HG02642 (cell line): ENCODE measurements at regions not wholly inside any gene's neighbourhood (a gene's known extent, or its start where the extent isn't known, plus 50 kb on each side); places are given as distances from the start of the nearest gene placed in this dataset.

ENCODE experiments used
- ATAC-seq: cut with Tn5 transposase; IDR thresholded peaks from one replicate; pipeline ENCODE4 v1.9.1; 2021; ENCODE audit warnings: mild to moderate bottlenecking; ENCODE audit not compliant: unreplicated experiment, poor library complexity

DNA sequence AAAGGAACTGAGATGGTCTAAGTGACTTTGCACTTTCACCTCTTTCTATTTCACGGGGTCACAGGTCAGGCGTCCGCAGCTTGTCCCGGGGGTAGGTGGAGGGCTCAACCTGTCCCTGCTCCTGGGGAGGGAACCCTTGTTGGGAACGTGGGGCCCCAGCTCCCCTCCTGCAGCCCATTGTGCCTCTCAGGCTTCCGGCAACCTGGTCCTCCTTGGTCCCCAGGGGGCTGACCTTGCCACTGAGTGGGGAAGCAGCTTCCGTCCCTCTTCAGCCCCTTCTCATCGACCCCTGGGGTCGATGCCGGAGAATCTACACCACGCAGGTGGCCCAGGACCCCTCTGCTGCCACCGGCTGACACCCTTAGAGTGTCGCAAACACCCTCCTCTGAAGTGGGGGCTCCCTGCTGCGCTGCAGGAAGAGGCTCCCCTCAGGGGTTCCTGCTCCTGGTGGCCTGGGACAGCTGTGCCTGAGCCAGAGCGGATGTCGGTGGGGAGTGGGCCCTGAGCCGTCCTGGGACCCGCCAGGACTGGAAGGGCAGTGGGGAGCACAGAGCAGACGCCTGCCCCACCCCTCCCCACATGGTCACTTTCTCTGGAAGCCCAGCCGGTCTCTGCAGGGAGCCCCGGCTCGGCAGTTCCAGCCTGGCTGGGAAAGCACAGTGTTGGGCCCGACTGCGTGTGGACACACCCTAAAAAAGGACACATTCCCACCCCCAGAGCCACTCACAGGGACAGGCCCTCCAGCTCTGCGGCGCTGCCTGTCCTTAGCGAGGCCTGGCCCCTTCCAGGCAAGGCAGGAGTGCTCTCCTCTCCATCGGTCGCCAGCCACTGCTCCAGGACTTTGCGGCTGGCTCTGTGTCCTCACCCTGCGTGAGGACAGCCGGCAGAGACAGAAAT, 357.5 kb upstream of the SHH start:
- ATAC-seq = no peak

DNA sequence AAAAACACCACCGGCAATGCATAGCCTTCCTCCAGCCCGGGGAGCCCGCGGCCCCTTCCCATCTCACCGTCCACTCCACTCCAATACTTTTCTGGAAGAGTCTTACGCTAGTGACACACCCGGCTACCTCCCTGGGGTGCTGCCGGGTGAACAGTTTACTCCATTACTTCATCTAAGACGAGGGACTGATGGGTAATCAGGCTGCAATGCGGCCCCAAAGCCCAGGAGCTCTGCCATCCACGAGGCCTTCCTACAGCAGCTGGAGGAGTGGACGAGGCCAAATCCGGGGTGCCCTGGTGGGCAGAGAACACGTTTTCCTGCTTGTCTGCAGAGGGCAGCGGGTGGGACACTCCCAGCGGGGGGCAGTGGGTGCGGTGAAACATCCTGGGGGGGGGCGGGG, 356.2 kb upstream of the SHH start:
- no peak for ATAC-seq

DNA sequence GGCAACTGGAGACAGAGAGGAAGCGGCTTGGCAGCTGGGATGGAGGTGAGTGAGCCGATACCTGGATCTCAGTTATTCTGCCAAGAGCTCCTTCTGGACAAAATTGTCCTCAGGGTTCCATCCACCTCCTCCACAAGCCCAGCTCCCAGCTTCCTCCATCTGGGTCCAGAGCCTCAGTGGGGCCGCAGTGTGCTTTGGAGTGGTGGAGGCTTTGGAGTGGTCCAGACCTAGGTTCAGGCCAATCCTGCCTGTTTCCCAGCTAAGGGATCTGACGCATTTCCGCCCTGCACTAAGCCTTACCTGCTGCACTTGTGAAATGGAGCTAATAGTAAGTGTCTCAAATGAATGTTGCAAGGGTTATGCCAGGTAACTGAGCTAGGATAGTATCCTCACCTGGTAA, 355.7 kb upstream of the SHH start:
- ATAC-seq = no peak

DNA sequence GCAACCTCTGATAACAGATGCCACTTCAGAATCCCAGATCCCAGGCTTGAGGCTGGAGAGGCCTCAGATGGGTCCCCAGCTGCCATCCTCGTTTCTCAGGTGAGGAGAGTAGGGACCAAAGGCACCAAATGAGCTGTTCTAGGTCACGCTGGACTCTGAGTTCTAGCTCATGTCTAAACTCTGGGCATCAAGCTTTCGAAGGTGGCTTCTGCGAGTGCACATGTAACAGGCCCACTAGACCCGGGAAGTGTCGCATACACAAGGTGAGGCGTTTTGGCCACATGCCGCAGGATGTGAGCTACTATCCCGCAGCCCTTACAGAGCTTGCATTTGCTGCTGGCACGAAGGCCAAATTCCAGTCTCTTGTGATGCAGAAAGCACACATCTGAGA, 355.1 kb upstream of the SHH start:
- ATAC-seq = no peak

DNA sequence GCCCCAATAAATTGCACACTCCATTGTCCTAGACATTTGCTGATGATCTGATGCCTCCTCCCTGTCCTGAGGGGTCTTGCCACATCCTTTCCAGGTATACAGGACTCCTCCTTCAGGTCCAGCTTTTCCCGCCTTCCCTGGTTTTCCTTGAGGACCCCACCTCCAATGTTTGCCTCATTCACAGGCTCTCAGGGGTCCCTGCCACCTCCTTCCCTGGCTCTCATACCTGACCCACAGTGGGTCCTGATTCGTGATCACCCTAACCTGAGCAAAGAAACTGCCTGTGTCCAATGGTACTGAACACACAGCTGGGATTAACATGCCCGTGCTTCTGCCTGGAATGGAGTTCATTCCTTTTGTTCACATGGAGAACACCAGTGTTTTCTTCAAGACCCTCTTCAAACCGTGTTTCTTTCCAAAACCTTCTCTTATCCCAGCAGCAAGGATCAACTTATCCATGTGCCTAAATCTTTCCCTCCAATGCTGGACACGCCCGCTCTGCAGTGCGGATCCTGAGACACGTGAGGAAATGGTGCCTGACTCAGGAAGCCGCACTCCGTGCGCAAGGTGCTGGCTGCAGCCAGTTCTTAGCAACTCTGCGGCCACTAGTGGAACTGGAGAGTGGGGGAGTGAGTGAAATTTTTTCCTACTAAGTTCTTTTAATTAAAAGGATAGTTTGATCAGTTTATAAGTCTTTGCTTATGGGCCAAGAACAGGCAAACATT, 354.6 kb upstream of the SHH start:
- no peak for ATAC-seq

DNA sequence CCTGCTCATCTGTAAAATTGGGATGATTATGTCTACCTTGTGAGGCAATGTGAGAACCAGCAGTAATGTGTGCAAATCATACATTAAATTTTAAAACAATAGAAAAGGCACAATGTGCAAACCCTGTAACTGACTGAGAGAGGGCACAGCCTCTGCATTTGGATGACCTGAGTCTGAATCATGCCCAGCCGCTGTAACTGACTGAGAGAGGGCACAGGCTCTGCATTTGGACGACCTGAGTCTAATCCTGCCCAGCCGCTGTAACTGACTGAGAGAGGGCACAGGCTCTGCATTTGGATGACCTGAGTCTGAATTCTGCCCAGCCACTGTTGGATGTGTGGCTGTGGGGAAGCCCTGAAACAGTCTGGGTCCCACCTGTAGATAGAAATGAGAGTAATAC, 351.5 kb upstream of the SHH start:
- no peak for ATAC-seq

DNA sequence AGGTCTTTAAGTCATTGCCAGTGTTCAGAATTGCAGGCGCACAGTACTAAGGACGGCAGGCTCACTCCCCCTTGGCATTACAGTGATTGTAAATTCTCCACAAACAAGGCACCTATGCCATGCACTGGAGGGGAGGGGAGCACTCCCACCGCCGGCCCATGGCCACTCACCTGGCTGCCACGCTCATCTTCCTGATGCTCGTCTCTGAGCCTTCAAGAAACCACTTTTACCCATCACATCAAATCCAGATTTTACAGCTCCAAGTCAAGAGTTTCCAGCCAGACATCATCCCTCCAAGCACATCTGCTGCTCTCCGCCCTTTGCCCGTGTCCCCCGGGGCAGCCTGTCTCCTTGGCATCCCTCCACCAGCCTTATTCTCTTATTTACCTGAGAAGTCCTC, 350.2 kb upstream of the SHH start:
- ATAC-seq = no peak

DNA sequence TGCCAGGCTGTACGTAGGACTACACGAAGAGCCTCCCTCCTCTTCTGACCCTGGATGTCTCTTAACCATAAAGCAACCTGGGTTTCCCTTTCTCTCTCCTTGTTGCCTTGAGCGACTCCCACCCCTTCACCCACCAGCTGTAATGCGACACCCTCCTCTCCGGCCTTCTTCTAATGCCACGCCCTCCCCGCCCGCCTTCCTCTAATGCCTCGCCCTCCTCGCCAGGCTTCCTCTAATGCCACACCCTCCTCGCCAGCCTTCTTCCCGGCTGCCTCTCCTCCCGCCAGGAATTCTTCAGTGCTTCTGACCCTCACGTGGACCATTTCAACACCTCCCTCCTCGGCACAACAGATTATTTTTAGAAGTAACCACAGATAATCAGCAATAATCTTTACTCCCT, 348.5 kb upstream of the SHH start:
- ATAC-seq = no peak

DNA sequence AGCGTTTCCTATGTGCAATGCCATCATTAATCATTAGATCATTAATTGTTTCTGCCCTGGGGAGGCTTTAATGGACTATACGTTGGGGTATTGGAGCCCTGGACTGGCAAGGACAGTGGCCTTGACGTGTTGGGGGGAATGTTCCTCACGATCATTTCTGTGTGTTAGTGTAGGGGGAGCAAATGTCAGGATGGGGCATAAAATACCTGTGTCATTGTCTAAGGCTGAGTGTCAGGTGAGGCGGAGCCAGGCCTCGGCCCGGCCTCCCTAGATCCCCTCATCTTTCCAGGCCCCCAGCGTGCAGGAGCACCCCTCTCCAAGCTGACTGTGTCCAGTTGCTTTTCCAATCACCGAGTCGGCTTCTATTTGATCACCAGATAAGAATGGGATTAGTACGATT, 346.4 kb upstream of the SHH start:
- no peak for ATAC-seq

DNA sequence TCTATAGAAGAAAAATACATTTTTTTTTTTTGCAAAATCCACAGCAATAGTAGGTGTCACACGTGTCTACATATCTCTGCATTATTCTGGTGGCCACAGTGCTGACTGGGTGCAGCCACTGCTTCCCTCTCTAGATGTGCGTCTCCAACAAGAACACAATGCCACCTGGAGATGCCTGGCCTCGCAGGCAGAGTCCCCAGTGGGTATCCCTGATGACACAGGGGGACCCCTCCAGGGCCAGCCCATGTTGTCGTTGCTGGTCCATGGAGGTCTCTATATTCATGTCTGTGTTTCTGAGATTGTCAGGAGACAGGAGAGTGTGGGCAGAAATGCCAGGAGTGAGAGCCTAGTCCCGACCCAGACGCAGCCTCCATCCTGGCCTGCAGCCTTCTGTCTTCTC, 345.9 kb upstream of the SHH start:
- ATAC-seq = no peak

GRCh38 chr7:156157409-156158012, 345.2 kb upstream of the SHH start:
- no peak for ATAC-seq

DNA sequence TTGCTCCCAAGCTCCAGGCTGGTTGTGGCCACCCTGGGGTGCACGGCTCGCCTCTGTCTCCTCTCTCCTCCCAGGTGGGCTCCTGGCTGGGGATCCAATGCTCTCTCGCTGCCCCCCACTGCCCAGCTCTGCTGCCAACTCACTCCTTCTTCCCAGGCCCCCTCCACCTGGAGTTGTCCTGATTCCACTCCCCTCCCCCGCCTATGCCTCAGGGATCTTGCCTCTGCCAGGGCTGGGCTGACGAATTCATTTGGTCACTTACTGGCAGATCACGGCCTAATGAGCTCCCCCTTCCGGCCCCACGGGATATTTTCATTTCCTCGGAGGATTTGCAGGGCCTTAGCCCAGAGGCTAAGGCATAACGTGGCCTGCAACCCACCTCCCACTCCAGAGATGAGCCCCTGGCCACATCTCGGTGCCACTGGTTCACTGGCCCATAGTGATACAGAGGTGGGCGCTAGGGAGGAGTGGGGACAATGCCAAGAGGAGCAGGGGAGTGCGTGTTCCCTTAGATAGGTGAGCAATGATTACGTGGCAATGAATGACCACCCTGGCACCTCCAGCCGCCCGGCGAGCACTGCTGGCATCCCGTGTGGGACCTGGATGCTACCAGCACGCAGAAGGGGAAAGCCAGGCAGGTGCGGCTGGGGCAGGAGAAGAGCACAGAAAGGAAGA, 344.6 kb upstream of the SHH start:
- ATAC-seq = no peak

DNA sequence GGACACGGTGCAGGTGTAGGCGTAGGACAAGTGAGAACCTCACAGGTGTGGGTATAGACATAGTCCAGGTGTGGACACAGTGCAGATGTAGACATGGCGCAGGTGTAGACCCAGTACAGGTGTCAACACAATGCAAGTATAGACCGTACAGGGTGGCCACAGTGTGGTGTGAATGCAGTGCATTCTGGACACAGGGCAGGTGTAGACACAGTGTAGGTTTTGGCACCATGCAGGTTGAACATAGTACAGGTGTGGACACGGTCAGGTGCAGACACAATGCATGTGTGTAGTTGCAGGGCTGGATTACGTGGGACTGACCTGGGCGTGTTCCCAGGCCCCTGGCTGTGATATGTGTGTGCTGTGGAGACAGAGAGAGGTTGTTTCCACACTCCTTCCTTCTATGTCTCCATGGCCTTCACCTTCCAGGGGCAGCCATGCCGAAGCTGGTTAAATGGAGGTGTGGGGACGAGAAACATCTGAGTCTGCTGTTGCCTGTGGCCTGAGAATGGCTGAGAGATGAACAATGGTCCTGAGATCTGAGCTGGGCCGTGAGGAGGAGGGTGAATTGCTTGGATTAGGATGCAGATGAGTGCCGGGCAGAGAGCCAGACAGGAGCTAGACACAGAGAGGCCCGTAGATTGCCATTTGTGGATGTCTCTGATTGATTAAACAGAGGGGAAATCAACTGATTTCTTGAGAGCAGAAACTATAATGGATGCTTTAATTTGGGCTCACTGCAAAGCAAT, 343.9 kb upstream of the SHH start:
- no peak for ATAC-seq

DNA sequence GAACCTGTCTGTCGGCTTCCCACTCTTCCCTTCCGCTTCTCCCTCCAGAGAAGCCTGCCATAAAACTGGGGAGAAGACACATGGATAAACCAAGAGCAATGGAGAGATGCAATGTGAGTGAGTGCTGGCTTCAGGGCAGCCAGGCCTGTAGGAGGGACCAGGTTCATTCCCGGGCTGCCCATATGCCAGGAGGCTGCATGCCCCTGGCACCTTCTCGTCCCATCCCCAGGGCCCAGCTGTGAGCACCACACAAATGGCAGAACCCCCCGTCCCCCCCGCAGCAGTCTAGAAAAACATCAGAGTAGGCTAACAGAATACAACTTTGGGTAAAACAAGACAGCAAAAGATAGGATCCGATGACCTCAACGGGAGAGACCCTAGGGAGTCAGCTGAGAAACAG, 341.3 kb upstream of the SHH start:
- no peak for ATAC-seq

- no peak for ATAC-seq
Measured at GRCh38 chr7:156152390-156152789, 340.1 kb upstream of the SHH start.

- no peak for ATAC-seq
Measured at GRCh38 chr7:156151658-156152057, 339.4 kb upstream of the SHH start.

- no peak for ATAC-seq
Measured at GRCh38 chr7:156151078-156151477, 338.8 kb upstream of the SHH start.

GRCh38 chr7:156148995-156149394, 336.7 kb upstream of the SHH start:
- ATAC-seq = no peak

- no peak for ATAC-seq
Measured at GRCh38 chr7:156148547-156148946, 336.3 kb upstream of the SHH start.
